Omental fat pad (tissue), 3 donors: ENCODE measurements at regions not wholly inside any gene's neighbourhood (a gene's known extent, or its start where the extent isn't known, plus 50 kb on each side); places are given as distances from the start of the nearest gene placed in this dataset.

Experiments
- ATAC-seq: fragments of 150-250 bp; one replicate; pipeline ENCODE4 v1.9.1; 2016; ENCODE audit warnings: mild to moderate bottlenecking, moderate library complexity; ENCODE audit not compliant: low FRiP score
- DNase-seq: peaks from one replicate; pipeline ENCODE4 v3.0.0-alpha.2; 2019; ENCODE audit warnings: low spot score
- TF ChIP-seq, protein P1 (sequence below), 3 donors: fragments of 450-650 bp; IDR thresholded peaks; one replicate each; pipeline ENCODE4 v1.5.1; 2016 to 2017; ENCODE audit warnings: antibody characterized with exemption in 3 of 3, mild to moderate bottlenecking in 3 of 3, moderate library complexity in 2 of 3

DNA sequence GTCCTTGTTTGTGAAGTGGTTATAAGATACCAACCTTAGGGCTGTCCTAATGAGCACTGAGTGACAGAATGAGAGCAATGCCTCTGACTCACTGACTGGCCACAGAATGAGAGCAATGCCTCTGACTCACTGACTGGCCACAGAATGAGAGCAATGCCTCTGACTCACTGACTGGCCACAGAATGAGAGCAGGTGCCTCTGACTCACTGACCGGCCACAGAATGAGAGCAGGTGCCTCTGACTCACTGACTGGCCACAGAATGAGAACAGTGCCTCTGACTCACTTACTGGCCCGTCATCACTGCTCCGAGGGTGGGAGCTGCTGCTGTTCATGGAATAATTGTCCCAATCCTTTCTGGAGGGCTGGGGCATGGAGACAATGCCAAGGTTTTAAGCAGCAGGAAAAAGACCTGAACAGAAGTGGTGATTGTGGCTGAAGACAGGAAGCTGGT is 265.2 kb upstream of the PPP2R2D start:
- no peak for ATAC-seq
- no peak for DNase-seq

DNA sequence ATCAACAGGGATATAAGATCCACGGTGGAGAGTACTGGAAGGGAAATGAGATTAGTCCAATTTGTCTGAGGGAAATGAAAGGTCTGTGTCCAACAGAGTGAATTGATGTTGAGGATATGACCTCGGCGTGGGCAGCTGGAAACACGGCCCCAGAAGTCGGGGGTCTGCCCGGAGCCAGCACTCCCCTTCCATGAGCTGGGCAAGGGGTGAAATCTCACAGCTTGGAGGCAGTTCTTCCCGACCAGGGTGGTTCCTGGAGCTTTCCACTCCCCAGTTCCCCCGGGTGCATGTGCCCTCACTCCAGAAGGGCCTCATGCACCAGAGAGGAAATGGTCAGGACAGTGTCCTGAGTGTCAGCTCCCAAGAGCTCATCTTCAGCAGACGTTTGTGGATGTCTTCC is 264.7 kb upstream of the PPP2R2D start:
- DNase-seq: no peak
- TF ChIP-seq, protein P1, sequence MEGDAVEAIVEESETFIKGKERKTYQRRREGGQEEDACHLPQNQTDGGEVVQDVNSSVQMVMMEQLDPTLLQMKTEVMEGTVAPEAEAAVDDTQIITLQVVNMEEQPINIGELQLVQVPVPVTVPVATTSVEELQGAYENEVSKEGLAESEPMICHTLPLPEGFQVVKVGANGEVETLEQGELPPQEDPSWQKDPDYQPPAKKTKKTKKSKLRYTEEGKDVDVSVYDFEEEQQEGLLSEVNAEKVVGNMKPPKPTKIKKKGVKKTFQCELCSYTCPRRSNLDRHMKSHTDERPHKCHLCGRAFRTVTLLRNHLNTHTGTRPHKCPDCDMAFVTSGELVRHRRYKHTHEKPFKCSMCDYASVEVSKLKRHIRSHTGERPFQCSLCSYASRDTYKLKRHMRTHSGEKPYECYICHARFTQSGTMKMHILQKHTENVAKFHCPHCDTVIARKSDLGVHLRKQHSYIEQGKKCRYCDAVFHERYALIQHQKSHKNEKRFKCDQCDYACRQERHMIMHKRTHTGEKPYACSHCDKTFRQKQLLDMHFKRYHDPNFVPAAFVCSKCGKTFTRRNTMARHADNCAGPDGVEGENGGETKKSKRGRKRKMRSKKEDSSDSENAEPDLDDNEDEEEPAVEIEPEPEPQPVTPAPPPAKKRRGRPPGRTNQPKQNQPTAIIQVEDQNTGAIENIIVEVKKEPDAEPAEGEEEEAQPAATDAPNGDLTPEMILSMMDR (IDR thresholded peaks at IDR 0.05): no peak
- ATAC-seq: no peak

More for the DNA sequence above, 265.2 kb upstream of the PPP2R2D start:
- TF ChIP-seq, protein P1 (IDR thresholded peaks at IDR 0.05): no peak

DNA sequence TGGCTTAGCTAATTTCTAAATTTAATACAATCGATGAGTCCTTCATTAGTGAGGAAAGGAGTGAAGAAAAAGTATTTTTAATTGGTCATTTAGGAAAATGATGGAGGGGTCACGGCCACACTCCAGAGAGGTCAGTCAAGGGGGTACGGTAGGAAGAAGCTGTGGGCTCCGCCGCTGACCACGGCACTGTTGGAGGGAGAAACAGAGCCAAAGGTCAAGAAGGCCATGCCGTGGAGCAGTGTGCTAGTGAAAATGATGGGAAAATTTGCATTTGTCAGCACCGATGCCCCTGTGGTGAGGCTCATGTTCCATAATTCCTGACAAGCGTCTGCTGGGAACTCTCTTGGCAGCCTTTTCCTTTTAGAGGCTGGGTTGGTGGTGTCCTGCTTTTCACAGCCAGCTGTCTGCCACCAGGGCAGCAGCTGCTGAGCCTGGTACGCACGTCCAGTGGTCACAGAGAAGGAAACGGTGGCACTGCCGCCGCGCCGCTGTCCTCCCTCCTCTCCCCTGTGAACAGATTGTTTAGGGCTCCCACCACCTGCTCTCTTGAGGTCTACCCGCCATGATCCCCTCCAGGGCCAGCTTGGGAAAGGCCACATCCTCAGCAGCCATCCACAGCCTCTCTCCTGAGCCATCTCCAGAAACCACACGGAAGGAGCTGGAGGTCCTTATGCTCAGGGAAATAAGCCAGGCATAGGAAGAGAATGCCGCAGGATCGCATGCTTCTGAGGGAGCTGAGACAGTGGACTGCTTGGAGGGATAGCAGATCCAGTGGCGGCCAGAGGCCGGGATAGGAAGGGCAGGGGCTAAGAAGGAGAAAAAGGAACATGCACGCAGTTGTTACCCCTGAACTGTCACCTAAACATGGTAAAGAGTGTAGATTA is 263.7 kb upstream of the PPP2R2D start:
- TF ChIP-seq, protein P1 (IDR thresholded peaks at IDR 0.05): no peak
- ATAC-seq: no peak

DNA sequence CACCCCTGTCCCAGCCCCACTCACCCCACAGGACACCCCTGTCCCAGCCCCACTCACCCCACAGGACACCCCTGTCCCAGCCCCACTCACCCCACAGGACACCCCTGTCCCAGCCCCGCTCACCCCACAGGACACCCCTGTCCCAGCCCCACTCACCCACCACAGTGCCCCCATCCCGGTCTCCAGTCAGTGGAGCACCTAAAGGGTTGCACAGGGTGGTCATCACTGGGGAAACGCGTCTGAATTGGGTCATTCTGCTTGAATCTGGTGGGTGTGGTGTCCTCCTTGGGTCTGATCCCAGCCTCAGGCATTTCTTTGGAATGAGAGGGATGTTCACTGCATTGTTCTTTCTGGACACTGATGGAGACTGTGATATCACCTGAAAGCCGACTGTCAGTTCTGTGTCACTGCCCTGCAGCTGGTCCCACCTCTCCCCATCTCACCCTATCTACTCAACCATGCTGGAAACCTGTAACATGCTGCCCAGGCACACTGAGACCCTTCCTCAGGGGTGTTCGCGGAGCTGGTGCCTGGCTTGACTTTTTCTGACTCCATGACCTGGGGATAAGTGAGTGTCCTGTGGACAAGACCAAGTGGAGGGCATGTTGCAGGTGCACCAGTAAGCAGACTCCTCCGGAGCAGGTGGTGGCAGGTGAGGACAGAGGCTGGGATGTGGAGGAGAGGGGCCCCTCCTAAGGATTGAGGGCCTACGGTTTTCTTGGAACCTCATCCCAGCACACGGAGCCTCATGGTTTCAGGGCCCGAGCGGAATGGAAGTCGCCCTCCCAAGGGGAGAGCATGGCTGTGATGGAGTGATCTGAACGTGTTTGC is 262.5 kb upstream of the PPP2R2D start:
- TF ChIP-seq, protein P1 (IDR thresholded peaks at IDR 0.05): no peak
- ATAC-seq: peak; percentile 36
- DNase-seq: no peak

More for the DNA sequence above, 263.7 kb upstream of the PPP2R2D start:
- DNase-seq: no peak

DNA sequence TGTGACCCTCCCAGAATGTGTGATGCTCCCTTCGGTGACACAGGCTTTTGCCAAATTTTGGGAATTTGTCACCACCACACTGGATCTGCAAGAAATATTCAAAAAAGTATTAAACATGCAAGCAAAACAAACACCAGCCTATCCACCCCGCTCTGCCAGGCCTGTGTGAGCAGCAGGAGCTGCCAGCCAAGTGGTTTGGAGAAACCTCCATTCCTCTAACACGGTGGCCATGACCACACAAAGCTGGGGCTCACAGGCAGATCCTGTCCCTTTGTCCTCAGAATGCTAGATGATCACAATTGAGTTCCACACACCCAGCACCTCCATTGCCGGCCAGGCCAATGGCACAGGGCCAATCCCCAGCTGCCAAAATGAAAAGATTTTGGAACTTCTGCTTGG is 261.9 kb upstream of the PPP2R2D start:
- ATAC-seq (no peak), DNase-seq (no peak)

DNA sequence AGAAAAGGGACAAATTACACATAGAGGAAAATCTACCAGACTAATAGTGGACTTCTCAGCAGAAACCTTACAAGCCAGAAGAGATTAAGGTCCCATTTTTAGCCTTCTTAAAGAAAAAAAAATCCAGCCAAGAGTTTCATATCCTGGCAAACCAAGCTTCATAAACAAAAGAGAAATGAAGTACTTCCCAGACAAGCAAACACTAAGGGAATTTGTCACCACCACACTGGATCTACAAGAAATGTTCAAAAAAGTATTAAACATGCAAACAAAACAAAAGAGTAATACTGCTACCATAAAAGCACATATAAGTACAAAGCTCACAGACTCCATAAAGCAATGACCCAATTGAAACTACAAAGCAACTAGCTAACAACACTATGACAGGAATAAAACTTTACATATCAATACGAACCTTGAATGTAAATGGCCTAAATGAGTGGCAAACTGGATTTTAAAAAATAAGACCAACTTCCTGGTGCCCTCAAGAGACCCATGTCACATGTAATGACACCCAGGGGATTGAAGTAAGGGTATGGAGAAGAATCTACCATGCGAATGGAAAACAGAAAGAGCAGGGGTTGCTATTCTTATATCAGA is 260.7 kb upstream of the PPP2R2D start:
- ATAC-seq: no peak
- TF ChIP-seq, protein P1 (IDR thresholded peaks at IDR 0.05): no peak
- DNase-seq: no peak

More for the DNA sequence above, 261.9 kb upstream of the PPP2R2D start:
- TF ChIP-seq, protein P1 (IDR thresholded peaks at IDR 0.05): no peak
